ENCODE measurements at regions not wholly inside any gene's neighbourhood (a gene's known extent, or its start where the extent isn't known, plus 50 kb on each side); places are given as distances from the start of the nearest gene placed in this dataset.

GRCh38 chr1:200231787-200232231 is 178.0 kb downstream of the ZNF281 start:
- TF ChIP-seq TAF1 (IDR thresholded peaks at IDR 0.05; ENCODE audit: control insufficient read depth, extremely low read depth, insufficient read depth, low read length, severe bottlenecking) (no peak), CUX1 (CRISPR knock-in tag; IDR thresholded peaks at IDR 0.05) (no peak), POLR2A (conservative IDR thresholded peaks at IDR 0.05) (no peak), TBP (optimal IDR thresholded peaks at IDR 0.05; ENCODE audit: low read depth, low read length) (no peak), GABPA (tag; conservative IDR thresholded peaks at IDR 0.05; ENCODE audit: low read depth) (no peak), RHOXF2B (CRISPR knock-in tag; conservative IDR thresholded peaks at IDR 0.05) (no peak), DNMT1 (IDR thresholded peaks at IDR 0.05) (no peak)
- TF ChIP-seq, protein P1, sequence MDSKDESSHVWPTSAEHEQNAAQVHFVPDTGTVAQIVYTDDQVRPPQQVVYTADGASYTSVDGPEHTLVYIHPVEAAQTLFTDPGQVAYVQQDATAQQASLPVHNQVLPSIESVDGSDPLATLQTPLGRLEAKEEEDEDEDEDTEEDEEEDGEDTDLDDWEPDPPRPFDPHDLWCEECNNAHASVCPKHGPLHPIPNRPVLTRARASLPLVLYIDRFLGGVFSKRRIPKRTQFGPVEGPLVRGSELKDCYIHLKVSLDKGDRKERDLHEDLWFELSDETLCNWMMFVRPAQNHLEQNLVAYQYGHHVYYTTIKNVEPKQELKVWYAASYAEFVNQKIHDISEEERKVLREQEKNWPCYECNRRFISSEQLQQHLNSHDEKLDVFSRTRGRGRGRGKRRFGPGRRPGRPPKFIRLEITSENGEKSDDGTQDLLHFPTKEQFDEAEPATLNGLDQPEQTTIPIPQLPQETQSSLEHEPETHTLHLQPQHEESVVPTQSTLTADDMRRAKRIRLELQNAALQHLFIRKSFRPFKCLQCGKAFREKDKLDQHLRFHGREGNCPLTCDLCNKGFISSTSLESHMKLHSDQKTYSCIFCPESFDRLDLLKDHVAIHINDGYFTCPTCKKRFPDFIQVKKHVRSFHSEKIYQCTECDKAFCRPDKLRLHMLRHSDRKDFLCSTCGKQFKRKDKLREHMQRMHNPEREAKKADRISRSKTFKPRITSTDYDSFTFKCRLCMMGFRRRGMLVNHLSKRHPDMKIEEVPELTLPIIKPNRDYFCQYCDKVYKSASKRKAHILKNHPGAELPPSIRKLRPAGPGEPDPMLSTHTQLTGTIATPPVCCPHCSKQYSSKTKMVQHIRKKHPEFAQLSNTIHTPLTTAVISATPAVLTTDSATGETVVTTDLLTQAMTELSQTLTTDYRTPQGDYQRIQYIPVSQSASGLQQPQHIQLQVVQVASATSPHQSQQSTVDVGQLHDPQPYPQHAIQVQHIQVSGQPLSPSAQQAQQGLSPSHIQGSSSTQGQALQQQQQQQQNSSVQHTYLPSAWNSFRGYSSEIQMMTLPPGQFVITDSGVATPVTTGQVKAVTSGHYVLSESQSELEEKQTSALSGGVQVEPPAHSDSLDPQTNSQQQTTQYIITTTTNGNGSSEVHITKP (IDR thresholded peaks at IDR 0.05; ENCODE audit: partially characterized antibody) = no peak
